NCI-H446 treated with DMSO at 0.1 percent for 48 hours (cell line): ENCODE measurements at regions not wholly inside any gene's neighbourhood (a gene's known extent, or its start where the extent isn't known, plus 50 kb on each side); places are given as distances from the start of the nearest gene placed in this dataset.

Experiments
- DNase-seq: peaks from one replicate; lab custom pipeline; 2025; lab: John Stamatoyannopoulos, UW

DNA sequence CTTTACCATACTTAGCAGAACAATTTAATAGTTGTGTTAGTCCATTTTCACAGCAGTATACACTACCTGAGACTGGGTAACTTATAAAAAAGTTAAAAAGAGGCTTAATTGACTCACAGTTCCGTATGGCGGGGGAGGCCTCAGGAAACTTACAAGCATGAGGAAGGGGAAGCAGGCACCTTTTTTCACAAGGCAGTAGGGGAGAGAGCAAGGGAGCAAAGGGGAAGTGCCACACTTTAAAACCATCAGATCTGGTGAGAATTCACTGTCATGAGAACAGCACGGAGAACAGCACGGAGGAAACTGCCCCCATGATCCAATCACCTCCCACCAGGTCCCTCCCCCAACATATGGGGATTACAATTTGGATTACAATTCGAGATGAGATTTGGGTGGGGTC lies 269.9 kb downstream of the MTRR start:
- DNase-seq, result no peak

DNA sequence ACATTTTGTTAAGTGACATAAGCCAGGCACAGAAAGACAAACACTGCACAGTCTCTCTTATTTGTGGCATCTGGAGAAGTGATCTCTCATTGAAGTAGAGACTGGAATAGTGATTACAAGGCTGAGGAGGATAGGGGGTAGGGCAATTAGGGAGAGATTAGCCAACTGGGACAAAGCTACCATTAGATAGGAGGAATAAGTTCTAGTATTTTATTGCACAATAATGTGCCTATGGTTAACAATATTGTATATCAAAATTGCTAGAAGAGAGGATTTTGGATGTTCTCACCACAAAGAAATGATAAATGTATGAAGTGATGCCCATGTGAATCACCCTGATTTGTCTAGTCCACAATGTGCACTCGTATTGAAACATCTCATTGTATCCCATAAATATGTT lies 281.8 kb downstream of the MTRR start:
- DNase-seq, result no peak

DNA sequence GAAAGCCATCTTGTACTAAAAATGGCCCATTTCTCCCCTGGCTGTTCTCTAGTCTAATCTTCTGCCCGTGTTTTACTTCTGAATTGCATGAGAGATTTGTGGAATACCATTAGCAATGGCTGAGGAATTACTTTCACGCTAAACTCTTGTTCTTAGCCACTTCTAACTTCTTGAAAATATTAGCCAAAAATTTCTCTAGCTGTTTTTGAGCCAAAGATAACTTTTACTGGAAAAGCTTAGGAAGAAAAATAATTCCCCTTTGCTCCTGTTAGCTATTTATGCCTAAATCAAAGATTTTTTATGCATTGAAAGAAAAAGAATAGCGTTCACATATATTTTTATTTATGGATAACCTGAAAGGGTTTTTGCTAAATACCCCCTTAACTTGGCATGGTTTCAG lies 287.8 kb downstream of the MTRR start:
- DNase-seq, result no peak

GRCh38 chr5:8157320-8157822 lies 288.4 kb downstream of the MTRR start:
- DNase-seq, result no peak

- DNase-seq, result no peak
Measured at GRCh38 chr5:8176101-8176693, 307.2 kb downstream of the MTRR start.

- DNase-seq, result no peak
Measured at GRCh38 chr5:8184455-8185063, 315.6 kb downstream of the MTRR start.

- no peak for DNase-seq
Measured at GRCh38 chr5:8185852-8186251, 316.9 kb downstream of the MTRR start.

DNA sequence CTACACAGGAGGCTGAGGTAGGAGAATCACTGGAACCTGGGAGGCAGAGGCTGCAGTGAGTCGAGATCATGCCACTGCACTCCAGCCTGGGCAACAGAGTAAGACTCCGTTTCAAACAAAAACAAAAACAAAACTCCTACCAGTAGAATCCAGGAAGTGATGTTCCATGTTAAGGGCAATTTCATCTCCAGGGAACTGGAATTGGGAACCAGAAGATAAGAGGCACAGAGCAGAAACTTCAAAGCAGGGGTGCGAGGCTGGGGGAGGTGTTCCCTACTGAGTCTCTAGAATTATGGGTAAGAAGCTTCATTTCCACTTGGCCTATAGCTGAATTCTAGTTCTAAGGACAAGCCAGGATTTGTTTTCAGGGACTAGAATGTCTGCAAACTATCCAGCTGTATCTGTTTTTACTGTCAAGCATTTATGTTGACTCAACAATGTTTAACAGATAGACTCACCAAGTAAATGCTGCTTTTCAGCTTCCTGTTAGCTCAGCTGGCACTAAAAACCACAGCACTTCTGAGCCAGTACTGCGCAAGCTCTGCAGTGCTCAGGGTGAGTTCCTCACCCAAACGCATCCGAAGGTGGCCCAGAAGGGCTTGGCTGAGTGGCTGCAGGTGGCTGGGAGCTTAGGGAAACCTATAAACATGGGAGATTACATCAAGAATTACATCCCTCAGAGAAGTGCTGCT lies 320.1 kb downstream of the MTRR start:
- no peak for DNase-seq

- no peak for DNase-seq
Measured at GRCh38 chr5:8192840-8193239, 323.9 kb downstream of the MTRR start.

GRCh38 chr5:8196061-8196460 lies 327.1 kb downstream of the MTRR start:
- DNase-seq, result no peak

- no peak for DNase-seq
Measured at GRCh38 chr5:8208307-8208706, 339.4 kb downstream of the MTRR start.

DNA sequence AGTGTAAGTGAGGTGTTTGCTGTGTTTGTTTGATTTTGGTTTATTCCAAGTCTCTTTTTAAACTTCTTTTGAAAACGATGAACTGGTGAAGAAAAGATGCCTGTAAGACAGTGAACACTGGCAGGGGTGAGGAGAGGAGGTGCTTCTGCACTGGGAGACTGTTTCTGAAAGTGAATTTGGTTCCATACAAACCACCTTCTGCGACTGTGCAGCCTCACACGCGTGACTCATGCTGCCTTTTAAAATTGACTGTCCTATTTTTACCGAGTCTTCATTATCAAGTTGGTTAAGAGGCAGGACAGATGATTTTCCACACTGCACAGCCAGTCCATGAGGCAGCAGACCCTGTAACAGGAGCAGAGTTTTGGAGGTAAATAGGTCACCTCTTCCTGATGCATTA lies 340.6 kb downstream of the MTRR start:
- DNase-seq, result no peak

DNA sequence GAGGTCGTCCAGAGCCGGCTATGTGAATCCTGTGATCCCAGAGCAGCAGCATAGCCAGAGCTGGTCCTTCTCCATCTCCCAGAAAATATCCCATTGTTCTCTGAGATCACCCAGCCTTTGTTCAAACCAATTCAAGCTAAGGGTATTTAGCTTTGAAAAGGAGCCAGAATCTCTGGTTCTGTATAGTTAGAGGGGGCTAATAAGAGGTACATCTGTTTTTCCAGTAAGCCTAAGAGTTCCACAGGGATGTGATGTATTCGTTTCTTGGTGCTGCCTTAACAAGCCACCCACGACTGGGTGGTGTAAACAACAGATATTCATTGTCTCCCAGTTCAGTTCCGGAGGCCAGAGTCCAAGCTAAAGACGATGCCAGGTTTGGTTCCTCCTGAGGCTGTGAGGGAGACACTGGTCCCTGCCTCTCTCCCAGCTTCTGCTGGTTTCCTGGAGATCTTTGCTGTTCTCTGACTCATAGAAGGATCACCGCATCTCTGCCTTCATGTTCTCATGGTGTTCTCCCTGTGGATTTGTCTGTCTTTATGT lies 344.8 kb downstream of the MTRR start:
- no peak for DNase-seq

DNA sequence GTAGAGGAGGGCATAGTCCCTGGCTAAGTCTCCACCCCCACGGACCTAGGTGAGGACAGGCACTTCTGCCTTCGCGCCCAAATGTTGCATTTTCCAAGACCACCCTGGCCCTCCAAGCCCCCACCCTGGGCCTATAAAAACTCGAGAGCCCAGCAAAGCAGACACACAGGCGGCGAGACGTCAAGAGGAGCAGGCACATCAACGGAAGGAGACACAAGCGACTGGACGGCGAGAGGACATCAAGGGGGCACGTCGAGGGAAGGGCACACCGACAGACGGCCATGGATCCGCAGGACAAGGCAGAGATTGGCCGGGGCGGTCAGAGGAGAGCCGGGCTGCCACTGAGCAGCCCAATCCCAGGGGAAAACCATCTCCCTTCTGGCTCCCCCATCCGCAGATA lies 348.0 kb downstream of the MTRR start:
- DNase-seq, result no peak

DNA sequence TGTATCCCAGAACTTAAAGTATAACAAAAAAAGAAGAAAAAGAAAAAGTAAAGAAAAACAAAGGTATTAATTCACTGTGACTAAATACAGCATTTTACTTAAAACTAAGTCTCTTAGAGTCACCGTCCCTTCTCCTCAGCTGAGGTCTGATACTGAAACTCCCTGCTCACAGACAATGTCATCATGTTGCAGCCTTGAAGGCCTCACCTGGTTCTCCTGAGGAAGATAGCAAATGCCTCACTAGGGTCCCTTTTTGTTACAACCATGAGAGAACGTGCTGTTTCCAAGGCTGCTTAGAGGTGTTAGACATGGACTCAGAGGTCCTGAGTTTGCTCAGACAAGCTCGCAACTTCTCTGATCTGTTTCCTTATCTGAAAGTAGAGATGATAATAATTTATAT lies 357.2 kb downstream of the MTRR start:
- no peak for DNase-seq

- DNase-seq, result no peak
Measured at GRCh38 chr5:8227112-8227511, 358.2 kb downstream of the MTRR start.

GRCh38 chr5:8229551-8229950 lies 360.6 kb downstream of the MTRR start:
- DNase-seq, result no peak

GRCh38 chr5:8230868-8231267 lies 361.9 kb downstream of the MTRR start:
- no peak for DNase-seq

GRCh38 chr5:8233479-8233878 lies 364.5 kb downstream of the MTRR start:
- no peak for DNase-seq

DNA sequence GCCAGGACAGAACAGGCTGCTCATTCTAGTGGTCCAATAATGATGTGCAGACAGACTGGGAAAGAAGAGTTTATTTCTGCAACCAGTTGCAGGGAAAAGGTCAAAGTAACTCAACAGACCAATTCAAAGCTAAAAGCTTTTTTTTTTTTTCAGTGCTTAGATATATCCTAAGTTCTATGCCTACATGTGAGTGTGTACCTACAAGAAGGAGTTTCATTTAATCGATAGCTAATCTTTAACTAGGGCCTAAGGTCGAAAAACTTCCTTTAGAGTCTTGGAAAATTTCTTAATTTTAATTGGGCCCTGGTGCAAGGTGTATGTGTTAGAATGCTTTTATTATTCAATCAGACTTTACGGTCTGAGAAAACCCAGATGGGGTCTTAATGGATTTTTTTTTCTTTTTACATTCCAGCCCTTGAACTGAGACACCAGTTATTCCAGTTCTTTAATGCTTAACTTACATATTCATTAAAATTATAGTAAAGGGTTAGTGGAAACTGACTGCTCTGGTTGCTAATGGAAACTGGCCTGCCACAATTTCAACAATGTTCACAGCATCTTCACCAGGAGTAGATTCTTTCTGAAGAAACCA lies 365.3 kb downstream of the MTRR start:
- no peak for DNase-seq

DNA sequence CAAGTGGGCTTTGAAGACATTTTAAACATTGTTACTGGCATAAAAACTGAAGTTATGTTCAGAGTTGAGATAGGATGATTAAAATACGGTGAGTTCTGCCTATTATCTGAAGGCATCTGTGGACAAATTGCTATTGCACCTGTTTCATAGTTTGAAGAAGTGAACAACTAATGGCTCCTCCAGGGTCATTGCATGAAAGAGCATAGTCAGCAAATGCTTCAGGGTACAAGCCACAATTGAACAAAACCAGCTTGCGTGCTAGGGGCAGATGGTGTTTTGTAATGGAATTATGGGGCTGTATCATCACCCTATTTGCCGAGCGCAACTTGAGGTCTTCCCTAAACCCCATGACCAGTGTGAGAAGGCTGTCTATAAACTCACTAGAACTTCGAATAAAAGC lies 369.1 kb downstream of the MTRR start:
- no peak for DNase-seq

GRCh38 chr5:8239198-8239597 lies 370.2 kb downstream of the MTRR start:
- DNase-seq, result no peak

- DNase-seq, result no peak
Measured at GRCh38 chr5:8239646-8240045, 370.7 kb downstream of the MTRR start.
